Activated CD4-positive, alpha-beta T cell treated with anti-CD3 and anti-CD28 coated beads, Interleukin-2, amount 50 U/mL, for 16 hours (primary cell): ENCODE measurements at regions not wholly inside any gene's neighbourhood (a gene's known extent, or its start where the extent isn't known, plus 50 kb on each side); places are given as distances from the start of the nearest gene placed in this dataset.
"Not testable (repeated sequence)": the region's sequence is repeated elsewhere in the genome, so short reads cannot be mapped to it uniquely, and the experiment has no call there.

Experiments used
- DNase-seq: peaks from one replicate; pipeline ENCODE4 v3.0.0-alpha.2; 2020

DNA sequence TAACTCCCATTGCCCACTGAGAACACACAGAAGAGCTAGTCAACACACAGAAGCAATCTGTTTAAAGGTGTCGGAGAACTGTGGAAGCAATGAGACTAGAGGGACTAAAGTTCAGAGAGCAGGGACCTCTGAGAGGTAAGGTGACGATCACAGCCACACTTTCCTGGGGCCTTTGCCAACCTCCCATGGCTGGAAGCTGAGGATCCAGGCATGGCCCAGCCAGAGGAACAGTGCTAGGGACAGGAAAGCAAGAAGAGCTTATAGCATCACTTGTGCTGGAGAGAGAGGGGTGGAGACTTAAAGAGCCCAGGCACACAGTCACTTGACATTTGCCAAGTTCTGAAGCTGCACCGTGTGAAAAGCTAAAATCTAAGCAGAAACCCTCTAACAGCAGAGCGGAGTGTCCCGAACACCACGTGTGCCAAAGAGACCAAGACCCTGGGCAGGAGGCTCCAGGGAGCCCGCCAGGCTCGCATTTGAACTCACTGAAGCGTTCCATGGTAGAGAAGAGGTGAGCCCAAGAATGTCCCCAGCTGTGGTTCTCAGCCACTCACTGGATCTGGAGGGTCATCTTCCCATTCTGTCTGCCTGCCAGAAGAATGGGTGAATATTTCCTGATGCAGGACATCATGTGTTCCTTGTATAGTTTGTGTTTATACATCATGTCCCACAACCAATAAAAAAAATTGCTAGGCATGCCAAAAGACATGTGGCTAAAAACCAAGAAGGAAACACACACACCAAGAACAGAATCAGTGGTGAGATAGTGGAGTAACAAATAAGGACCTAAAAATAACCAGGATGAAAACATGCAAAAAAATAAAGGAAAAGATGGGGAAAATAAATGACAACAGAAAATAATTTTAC lies 174.0 kb upstream of the C14orf180 start:
- DNase-seq, result no peak

DNA sequence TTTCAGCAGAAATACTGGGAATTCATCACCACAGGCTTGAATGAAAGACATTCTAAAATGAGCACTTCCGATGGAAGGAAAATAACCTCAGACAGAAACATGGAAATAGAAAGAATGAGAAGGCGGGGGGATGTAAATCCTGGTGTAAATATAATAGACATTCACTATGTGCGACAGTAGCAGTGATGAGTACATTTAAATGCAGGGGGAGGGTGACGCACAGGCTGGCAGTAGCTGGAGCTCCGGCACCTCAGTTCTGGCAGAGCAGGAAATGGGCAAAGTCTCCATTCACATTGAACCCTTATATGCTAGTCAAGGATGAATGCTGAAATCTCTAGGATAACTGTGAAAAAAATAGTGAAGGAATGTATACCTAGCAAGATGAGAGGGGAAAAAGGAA lies 172.7 kb upstream of the C14orf180 start:
- DNase-seq, result no peak

DNA sequence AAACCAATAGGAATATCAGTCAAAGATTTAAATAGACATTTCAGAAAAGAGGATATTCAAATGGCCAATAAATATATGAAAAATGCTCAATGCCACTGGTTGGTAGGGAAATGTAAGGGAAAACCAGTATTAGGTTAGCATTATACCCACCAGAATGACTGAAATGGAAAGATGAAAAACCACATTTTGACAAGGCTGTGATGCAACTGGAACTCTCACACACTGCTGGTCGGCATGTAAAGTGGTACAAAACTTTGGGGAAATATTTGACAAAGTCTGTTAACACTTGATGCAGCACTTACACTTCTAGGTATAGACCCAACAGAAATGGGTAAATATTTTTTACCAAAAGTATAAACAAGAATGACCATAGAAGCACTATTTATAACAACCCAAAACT lies 163.2 kb upstream of the C14orf180 start:
- no peak for DNase-seq

DNA sequence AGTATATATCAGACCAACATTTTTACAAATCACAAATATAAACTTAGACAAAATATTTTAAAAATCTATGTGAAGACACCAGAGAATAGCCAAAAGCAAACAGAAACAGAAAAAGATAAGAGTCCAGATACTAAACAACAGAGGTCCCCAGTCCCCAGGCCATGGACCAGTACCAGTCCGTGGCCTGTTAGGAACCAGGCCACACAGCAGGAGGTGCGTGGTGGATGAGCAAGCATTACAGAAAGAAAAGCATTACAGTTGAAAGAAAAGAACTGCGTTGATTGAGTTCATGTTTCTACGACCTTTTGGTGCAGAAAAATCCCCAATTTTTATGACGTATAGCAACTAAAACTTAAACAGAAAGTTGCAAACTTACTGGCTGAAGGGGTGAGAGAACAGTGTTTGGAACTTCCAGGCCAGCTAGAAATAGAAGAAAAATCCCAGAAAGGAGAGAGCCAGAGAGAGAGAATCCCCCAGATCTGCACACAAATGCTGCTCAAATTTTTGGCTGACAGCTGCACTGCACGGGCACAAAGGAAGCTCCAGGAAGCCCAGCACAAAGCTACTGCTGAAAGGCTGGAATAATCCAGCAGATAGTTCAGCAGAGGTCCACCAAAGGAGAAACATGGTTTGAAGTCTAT lies 159.6 kb upstream of the C14orf180 start:
- DNase-seq, result no peak

DNA sequence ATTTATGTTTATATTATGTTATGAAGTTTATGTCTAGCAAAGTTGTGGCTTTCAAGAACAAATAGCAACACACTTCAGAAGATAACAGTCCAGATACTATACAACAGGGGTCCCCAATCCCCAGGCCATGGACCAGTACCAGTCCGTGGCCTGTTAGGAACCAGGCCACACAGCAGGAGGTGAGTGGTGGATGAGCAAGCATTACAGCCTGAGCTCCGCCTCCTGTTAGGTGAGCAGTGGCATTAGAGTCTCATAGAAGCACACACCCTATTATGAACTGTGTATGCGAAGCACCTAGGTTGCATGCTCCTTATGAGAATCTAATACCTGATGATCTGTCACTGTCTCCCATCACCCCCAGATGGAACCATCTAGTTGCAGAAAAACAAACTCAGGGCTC lies 159.0 kb upstream of the C14orf180 start:
- not testable (repeated sequence) for DNase-seq

DNA sequence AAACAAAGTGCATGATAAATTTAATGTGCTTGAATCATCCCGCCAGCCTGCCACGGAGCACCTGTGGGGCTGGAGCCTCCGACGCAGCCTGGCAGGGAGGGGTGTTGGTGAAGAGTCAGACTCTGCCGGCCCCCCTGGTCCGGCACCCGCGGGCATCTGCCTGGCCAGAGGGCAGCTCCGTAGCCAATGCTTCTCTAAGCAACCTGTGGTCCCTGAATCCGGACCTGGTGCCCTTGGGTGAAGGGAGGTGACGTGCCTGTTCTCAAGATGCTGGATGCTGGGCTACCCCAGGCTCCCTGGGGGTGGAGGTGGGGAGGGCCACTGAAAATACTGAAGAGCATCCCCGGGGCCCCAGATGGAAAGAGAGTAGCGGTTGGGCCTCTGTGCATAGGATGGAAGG lies 158.6 kb upstream of the C14orf180 start:
- DNase-seq, result no peak

DNA sequence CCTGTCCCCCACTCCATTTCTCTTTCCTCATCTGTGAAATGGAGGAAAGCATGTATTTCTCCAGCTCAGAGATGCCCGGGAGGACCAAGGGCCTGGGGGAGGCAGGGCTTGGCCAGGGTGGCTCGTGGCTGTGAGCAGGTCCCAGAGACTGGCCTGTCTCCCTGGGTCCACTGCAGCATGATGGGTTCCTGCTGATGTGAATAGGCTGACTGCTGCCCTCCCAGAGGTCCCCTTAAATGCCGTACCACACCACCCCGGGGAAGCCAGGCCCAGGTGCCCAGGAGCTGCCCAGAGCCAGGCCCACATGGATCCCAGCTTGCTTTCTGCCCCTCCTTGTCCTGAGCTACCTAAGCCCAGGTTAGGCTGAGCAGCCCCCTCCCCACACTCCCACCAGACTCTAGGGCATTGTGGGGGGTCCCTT lies 158.2 kb upstream of the C14orf180 start:
- no peak for DNase-seq

DNA sequence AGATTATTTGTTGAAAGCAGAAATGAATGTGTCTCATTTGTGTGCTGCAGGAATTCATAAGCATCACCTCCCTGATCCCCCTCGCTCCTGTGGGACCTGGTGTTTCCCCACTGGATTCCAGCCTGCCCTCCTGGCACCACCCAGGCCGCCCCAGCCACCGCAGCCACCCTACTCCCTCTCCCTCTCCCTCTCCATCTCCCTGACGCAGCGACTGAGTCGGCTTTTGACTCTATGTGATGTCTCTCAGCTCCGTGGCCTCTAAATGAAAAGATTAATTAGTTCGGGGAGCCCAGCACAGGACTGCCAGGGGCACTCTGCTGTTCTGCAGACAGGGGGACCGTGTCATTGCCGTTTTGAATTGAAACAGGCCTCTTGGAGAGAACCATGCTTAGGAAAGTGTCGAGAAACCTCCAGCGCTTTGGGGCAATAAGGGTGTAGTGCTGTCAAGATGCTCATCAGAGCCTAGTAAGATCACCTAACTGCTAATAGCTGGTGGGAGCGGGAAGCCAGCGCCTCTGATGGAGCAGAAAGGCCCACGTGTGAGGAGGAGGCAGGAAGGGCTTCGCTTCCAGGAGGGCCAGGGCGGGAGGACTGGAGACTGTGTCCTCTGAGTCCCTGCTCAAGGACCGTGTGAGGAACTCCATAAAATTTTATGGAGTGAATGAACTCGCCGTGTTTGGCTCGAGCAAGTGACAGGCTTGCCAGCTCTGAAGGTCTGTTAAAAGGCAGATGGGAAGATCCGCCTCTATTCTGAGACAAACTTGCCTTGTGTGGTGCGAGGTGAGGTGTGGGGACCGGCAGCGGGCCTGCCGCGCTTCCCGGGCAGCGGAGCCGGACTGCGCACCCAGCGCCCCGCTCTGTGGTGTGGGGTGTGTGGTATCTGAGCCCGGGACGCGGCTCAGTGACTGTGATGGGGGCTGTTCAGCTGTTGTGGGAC lies 157.4 kb upstream of the C14orf180 start:
- DNase-seq, result no peak

DNA sequence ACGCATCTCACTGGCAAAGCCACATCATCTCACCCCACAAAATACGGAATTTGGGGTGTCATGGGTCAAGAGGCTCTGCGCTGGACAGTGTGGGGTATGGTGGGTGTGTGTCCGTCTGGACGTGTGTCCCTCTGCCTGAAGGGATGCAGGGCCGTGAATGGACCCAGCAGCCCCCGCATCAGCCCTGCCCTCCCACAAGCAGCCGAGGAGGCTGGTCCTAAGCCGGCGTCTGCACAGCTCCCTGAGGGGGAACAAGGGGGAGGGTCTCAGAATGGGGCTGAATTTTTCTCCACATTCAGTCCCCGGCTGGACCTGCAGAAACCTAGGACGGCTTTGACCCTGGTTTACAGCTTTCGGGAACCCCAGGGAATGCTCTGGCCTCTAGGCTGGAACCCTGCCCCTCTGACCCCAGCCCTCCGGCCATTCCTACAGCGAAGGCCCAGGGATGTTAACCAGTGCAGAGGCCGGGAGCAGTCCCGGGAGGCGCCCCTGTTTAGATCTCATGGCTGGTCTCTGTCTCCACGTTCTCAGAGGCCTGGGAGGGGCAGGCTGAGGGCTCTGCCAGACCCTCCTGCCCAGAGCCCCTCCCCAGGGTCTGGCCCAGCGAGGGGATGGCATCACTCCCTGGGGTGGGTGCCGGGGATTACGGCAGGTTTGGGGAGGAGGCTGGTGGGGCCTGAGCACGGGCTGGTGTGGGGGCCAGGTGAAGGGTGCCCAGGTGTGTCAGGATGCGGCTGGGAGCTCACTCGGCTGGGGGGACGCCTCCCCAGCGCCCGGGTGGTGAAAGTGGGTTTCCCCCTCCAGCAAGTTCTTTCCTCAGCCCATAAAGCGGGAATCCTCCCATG lies 156.5 kb upstream of the C14orf180 start:
- DNase-seq, result no peak

DNA sequence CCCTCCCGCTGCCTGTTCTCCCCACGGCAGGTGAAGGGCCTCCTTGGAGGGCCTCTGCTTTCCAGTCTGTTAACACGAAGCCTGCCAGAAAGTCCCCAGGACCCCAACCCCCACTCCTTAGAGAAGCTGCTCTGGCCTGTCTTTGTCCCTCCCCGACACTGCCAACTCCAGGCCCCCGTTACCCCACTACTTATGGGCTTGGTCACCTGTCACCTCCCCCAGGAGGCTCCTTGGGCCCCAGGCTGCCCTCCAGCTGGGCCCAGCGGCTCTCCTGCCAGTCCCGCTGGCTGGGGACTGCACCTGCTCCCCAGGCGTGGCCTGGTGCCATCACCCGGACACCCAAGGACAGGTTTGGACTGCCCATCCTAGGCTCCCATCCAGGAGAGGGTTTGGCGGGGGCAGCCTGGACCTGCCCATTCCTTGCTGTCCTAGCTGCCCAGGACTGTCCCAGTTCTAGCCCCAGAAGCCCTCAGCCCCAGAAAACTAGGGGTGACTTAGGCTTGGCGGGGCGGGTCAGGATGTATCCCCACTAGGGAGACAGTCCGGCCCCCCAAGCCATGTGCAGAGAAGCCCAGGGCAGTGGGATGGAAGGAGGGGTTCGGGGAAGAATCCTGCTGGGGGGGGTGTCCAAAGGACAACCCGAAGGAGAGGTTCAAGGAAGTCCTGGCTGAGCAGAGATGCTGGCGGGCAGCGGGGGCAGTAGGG lies 155.7 kb upstream of the C14orf180 start:
- no peak for DNase-seq

DNA sequence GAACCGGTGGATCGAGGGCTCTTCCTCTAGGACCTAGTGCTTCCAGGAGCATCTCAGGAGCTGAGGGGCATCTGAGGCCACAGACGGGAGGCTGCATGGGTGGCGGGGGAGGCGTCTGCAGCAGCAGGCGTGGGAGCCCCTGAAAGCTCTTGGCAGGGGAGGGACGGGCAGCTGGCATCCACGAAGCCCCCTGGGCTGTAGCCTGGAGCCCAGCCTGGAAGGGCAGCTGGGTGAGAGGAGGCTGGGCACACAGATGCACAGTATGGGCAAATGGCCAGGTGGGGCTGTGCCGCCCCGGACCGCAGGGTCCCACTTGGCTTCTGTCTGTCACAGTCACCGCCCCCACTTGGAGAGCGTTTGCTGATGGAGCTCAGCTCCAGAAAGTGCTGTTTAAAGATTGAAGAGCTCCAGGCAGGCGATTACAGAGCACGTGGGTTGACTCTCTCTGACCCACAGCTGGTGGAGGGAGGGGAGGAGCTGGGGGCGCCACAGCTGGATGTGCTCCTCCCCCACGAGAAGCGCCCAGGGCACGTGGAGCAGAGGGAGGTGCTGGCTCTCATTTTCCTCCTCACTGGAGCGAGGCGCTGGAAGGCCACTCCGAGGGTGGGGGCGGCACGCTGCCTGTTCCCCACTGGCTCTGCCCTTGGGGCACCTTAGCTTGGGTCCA lies 155.0 kb upstream of the C14orf180 start:
- no peak for DNase-seq

DNA sequence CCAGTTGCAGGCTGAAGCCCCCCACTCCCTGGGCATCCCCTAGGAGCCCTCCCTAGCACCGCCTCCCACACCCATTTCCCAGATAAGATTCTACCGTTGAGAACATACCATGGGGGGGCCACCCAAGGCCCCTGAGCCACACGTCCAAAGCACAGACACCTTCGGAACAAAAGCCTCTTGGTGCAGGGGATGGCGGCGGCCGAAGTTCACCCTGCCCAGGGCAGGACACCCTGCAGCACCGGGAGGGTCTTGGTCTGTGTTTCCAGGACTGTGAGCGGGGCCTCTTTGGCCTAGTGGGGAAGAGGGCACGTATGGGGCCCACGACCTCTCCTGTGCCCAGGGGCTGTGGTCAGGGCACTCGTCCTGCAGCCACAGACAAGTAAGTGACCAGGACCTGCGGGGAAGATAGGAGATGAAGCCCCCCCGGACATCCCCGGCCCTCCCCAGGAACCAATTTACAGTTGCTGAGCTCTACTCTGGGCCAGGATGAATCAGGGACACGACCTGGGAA lies 154.3 kb upstream of the C14orf180 start:
- no peak for DNase-seq

DNA sequence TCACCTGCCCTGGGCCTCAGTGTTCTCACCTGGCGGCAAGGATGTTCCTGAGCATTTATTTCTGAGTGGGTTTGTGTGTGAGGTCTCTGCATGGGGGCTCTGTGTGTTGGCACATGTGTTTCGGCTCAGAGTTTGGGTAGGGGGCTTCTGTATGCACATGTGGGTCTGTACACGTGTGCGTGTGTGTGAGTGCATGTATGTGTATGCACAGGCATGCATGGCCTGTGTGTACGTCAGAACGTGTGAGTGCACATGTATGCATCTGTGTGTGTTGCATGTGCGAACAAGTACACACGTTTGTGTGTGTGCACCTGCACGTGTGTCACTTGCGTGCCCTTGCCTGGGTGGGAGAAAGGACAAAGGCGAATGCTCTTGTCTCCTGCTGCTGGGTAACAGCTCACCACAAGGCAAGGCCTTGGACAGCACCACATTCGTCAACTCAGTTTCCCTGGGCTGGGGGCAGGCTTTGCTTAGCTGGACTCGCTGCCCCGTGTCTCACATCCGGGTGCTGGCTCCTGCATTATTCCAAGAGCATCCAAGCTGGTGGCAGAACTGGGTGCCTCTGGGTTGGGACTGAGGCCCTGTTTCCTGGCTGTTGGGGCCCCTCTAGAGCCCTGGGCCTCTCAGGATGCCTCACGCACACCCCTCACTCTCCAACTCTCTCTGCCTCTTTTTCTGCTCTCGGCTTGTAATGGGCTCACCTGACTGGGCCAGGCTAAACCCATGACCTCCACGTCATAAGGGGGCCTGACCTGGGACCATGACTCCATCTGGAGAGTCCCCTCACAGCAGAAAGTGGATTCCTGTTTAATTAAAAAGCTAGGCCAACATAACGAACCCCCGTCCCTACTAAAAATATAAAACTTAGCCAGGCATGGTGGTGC lies 153.6 kb upstream of the C14orf180 start:
- DNase-seq, result no peak

DNA sequence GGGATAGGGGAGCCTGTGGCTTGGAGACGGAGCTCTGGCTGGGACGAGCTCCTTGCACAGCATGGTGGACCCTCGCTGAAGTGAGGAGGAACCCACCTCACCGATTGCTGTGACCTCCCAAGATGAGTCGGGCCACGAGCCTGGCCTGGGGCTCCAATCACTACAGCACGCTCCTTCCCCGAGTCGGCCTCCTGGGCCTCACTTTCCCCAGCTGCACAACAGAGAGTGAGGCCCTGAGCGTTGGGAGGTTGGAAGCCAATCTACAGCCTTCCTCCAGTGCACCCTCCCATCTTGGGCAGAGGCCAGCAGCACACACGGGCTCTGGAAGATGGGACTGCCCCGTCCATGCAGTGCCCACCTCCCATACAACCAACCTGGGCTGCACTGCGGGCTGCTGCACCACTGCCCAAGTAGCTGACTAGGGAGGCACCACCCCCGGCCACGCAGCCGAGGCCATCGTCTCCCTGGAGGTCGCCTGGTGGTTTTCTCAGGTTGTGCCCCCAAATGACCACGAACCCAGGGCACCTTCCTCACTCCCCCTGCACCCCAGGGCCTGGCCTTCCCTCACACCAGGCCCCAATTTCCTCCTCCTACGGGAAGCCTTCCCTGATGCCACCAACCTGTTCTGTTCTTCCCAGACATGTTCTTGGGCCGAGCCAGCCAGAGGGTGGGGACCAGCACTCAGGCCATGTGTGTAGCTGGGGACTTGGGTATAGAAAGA lies 152.3 kb upstream of the C14orf180 start:
- DNase-seq, result no peak

DNA sequence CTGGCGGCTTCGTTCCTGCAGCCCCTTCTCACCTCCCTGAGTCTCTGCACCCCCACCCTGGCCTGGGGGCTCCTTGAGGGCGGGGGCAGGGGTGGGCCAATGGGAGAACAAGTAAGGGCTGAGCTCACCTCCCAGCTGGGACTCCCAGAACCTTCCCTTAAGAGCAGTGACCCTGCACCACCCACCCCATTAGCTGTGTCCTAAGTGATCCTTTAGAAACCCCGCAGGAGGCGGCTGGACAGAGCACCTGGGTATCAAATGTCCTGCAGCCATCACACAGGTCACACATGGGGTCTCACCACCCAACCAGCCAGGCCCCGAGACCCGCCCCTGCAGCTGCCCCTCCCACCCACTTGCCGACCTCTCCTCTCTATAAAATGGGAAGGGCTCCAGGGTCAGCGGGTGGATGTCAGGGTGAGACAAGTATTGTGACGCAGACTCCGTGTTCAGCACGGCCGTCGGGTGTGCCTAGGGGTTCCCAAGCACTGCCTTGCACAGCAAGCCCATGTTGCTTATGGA lies 151.2 kb upstream of the C14orf180 start:
- DNase-seq, result no peak

DNA sequence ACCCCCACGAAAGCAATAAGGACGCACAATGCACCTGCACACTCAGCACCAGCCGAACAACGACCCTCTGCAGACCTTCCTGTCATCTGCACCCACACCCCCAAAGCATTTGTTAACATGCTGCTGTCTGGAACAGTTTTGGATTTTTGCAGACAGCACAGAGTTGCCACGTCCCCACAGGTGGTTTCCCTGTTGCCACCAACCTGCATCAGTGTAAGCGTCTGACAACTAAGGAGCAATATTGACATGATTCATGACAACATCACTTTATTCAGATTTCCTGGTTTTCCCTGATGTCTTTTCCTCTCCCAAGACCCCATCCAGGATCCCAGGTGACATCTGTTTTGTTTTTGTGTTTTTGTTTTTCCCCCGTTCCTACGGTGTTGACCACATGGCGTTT lies 150.7 kb upstream of the C14orf180 start:
- DNase-seq, result no peak

DNA sequence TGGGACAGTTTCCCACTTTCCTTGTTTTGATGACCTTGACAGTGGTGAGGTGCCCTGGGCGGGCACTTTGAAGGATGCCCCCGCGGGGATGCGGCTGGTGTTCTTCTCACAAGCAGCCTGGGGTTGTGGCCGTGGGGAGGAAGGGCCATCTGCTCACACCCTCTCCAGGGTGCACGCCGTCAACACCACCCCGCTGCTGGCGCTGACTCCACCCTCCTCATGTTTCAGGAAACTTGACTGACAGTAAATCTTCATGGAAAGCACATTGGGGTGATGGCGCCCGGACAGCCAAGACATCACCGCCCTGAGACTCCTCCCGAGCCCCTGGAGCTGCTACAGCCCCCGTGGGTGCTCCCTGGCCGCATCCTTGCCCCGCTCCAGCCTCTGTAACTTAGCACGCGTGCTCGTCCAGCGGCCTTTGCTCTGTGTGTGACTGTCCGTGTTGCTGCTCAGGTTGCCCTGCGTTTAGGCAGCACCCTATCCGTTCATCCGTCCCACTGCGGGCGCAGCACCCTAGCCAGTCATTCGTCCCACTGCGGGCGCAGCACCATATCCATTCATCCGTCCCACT lies 150.2 kb upstream of the C14orf180 start:
- DNase-seq, result no peak

DNA sequence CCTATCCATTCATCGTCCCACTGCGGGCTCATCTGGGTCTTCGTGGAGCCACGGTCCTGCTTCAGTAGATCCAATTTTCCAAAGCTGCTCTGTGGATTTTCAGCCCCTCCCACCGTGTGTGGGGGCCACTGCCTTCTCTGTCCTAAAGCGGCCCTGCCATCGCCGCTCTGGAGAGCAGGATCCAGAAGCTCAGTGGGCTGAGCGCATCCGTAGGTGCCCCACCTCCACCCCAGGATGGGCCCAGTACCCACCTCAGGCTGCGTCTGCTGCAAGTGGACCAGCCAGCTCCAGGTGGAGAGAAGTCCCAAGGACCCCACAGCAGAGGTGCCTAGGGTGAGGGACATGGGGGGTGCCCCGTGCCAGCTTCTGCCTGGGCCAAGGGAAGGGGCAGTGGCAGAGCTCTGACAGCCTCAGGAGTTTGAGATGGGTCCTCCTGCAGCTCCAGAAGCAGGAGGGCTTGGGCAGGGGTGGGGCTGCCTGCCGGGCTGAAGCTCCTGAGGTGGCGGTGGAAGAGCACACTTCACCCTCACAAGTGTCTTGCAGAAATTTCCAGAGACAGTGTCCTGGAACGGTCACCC lies 148.1 kb upstream of the C14orf180 start:
- DNase-seq, result no peak
